HG02678 (cell line): ENCODE measurements at regions not wholly inside any gene's neighbourhood (a gene's known extent, or its start where the extent isn't known, plus 50 kb on each side); places are given as distances from the start of the nearest gene placed in this dataset.
"Not testable (repeated sequence)": the region's sequence is repeated elsewhere in the genome, so short reads cannot be mapped to it uniquely, and the experiment has no call there.

Source experiments
- ATAC-seq: cut with Tn5 transposase; IDR thresholded peaks from one replicate; pipeline ENCODE4 v1.9.1; 2021; ENCODE audit warnings: mild to moderate bottlenecking, moderate library complexity; ENCODE audit not compliant: unreplicated experiment

- ATAC-seq, result no peak
Observed at GRCh38 chr22:47625531-47626427, 863.3 kb downstream of the TBC1D22A start.

GRCh38 chr22:47625013-47625385 is 862.5 kb downstream of the TBC1D22A start:
- no peak for ATAC-seq

- no peak for ATAC-seq
Observed at GRCh38 chr22:47624252-47625012, 862.0 kb downstream of the TBC1D22A start.

- no peak for ATAC-seq
Observed at GRCh38 chr22:47623763-47624148, 861.3 kb downstream of the TBC1D22A start.

GRCh38 chr22:47623066-47623762 is 860.8 kb downstream of the TBC1D22A start:
- ATAC-seq, result no peak

GRCh38 chr22:47622541-47622940 is 860.1 kb downstream of the TBC1D22A start:
- no peak for ATAC-seq

- ATAC-seq, result no peak
Observed at GRCh38 chr22:47621253-47621652, 858.8 kb downstream of the TBC1D22A start.

GRCh38 chr22:47620391-47620790 is 857.9 kb downstream of the TBC1D22A start:
- ATAC-seq, result no peak

- no peak for ATAC-seq
Observed at GRCh38 chr22:47619631-47620030, 857.2 kb downstream of the TBC1D22A start.

GRCh38 chr22:47618180-47619010 is 855.9 kb downstream of the TBC1D22A start:
- no peak for ATAC-seq

GRCh38 chr22:47617186-47617585 is 854.7 kb downstream of the TBC1D22A start:
- ATAC-seq, result no peak

GRCh38 chr22:47616396-47617020 is 854.1 kb downstream of the TBC1D22A start:
- no peak for ATAC-seq

- ATAC-seq, result no peak
Observed at GRCh38 chr22:47615051-47615450, 852.6 kb downstream of the TBC1D22A start.

- no peak for ATAC-seq
Observed at GRCh38 chr22:47613606-47614350, 851.3 kb downstream of the TBC1D22A start.

GRCh38 chr22:47613181-47613580 is 850.7 kb downstream of the TBC1D22A start:
- ATAC-seq, result not testable (repeated sequence)

- no peak for ATAC-seq
Observed at GRCh38 chr22:47612311-47612910, 850.0 kb downstream of the TBC1D22A start.

- ATAC-seq, result no peak
Observed at GRCh38 chr22:47610764-47611163, 848.3 kb downstream of the TBC1D22A start.

- ATAC-seq, result no peak
Observed at GRCh38 chr22:47610281-47610680, 847.8 kb downstream of the TBC1D22A start.

- ATAC-seq, result no peak
Observed at GRCh38 chr22:47609653-47610052, 847.2 kb downstream of the TBC1D22A start.
